ENCODE measurements at regions not wholly inside any gene's neighbourhood (a gene's known extent, or its start where the extent isn't known, plus 50 kb on each side); places are given as distances from the start of the nearest gene placed in this dataset.

DNA sequence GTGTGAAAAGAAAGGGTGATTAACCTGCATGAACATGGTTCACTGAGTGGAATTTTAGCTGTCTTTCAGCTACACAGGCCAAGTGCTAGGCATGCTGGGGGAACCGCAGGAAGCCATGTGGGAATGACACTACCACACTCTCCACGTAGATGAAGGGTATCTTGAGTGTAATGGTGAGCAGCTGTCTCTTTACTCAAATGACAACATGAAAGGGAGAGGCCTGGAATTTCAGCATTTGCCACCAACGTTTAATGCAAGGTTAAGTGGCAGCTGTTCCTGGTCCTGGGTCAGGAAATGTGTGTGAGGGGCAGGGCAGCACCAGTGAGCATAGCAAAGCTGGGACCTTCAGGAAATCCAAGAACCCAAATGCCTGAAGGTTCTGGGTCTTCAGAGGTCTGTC is 588.4 kb downstream of the SLC4A3 start:
- H3K27me3 ChIP-seq (ENCODE audit: control insufficient read depth, insufficient read depth, low read length), result no peaks in the 10 kb centered on the region
- no peak overlapping the region for H3K4me3 ChIP-seq (ENCODE audit: low read depth, low read length)
- no peak overlapping the region for H3K9ac ChIP-seq (ENCODE audit: low read depth, low read length)
- no peaks in the 10 kb centered on the region for H3K9me3 ChIP-seq (ENCODE audit: control insufficient read depth, insufficient read depth, low read length)
- H3K4me1 ChIP-seq (ENCODE audit: control insufficient read depth, insufficient read depth, low read length), result peaks cover 20% of the 10 kb centered on the region
- H3K36me3 ChIP-seq (ENCODE audit: control insufficient read depth, insufficient read depth, low read length), result no peaks in the 10 kb centered on the region
- no peak overlapping the region for H3K27ac ChIP-seq (ENCODE audit: low read depth, low read length)

- Histone ChIP-seq H3K9ac (ENCODE audit: low read depth, low read length) (no peak overlapping the region), H3K27ac (ENCODE audit: low read depth, low read length) (no peak overlapping the region), H3K9me3 (ENCODE audit: control insufficient read depth, insufficient read depth, low read length) (no peaks in the 10 kb centered on the region), H3K4me3 (ENCODE audit: low read depth, low read length) (no peak overlapping the region), H3K4me1 (ENCODE audit: control insufficient read depth, insufficient read depth, low read length) (peaks cover 14% of the 10 kb centered on the region), H3K36me3 (ENCODE audit: control insufficient read depth, insufficient read depth, low read length) (no peaks in the 10 kb centered on the region), H3K27me3 (ENCODE audit: control insufficient read depth, insufficient read depth, low read length) (no peaks in the 10 kb centered on the region)
Measured at GRCh38 chr2:220219371-220219770, 591.9 kb downstream of the SLC4A3 start.

GRCh38 chr2:220220009-220220408 is 592.6 kb downstream of the SLC4A3 start:
- no peak overlapping the region for H3K27ac ChIP-seq (ENCODE audit: low read depth, low read length)
- no peaks in the 10 kb centered on the region for H3K27me3 ChIP-seq (ENCODE audit: control insufficient read depth, insufficient read depth, low read length)
- H3K9me3 ChIP-seq (ENCODE audit: control insufficient read depth, insufficient read depth, low read length), result no peaks in the 10 kb centered on the region
- no peak overlapping the region for H3K9ac ChIP-seq (ENCODE audit: low read depth, low read length)
- no peak overlapping the region for H3K4me3 ChIP-seq (ENCODE audit: low read depth, low read length)
- H3K4me1 ChIP-seq (ENCODE audit: control insufficient read depth, insufficient read depth, low read length), result peaks cover 14% of the 10 kb centered on the region
- no peaks in the 10 kb centered on the region for H3K36me3 ChIP-seq (ENCODE audit: control insufficient read depth, insufficient read depth, low read length)

DNA sequence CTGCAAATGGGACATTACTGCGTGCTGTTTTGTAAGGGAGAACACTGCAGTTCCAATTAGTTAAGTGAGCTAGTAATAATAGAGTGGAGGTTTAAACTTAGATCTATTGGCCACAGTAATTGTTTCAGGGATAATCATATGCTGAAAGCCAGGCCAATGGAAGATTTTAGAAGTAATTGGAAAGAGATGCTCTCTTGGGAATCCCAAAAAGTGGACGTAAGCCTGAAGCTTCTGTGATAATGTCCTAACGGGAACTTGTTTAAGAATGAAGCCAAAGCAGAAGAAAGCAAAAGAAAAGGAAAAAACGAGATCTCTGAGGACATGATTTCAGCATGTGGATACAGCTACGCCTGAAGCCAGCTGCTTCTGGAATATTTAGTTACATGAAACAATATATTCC is 594.6 kb downstream of the SLC4A3 start:
- H3K9me3 ChIP-seq (ENCODE audit: control insufficient read depth, insufficient read depth, low read length), result no peaks in the 10 kb centered on the region
- H3K4me3 ChIP-seq (ENCODE audit: low read depth, low read length), result no peak overlapping the region
- H3K27me3 ChIP-seq (ENCODE audit: control insufficient read depth, insufficient read depth, low read length), result no peaks in the 10 kb centered on the region
- H3K27ac ChIP-seq (ENCODE audit: low read depth, low read length), result no peak overlapping the region
- H3K36me3 ChIP-seq (ENCODE audit: control insufficient read depth, insufficient read depth, low read length), result no peaks in the 10 kb centered on the region
- peaks cover 14% of the 10 kb centered on the region for H3K4me1 ChIP-seq (ENCODE audit: control insufficient read depth, insufficient read depth, low read length)
- H3K9ac ChIP-seq (ENCODE audit: low read depth, low read length), result no peak overlapping the region

DNA sequence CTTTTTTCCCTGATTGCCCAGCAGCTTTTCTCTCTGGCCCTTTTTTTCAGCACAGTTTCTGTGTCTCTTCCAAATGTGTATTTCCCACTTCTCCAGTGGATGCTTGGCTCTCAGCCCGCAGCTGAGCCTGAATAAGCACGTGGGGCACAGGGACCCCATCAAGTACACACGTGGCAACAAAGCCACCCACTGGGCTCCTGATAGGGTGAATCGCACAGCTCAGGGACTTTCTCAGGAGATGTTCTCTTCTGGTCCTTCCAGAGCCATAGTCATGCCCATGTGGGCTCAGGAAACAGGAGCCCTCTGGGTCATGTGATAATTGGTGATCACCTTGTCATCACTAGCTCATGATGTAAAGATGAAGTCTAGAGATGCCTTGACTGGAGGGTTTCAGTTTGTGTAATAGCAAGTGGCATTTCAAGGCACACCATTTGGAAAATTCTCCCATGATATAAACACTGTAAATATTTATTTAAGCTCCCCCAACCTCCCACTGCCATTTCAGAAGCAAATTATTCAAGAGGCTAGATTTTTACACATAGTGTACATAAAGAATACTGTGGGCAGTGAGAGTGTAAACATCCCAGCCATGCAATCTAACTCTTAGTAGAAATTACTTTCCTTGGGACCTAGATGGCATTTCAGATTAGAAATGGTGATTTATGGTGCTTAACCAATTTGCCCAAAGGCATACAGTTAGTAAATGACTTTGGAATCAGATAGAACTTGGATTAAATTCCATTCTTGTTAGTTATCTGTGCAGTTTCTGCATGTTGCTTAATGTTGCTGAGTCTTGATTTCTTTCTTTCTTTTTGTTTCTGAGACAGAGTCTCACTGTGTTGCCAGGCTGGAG is 597.5 kb downstream of the SLC4A3 start:
- no peak overlapping the region for H3K4me3 ChIP-seq (ENCODE audit: low read depth, low read length)
- H3K36me3 ChIP-seq (ENCODE audit: control insufficient read depth, insufficient read depth, low read length), result no peaks in the 10 kb centered on the region
- no peaks in the 10 kb centered on the region for H3K9me3 ChIP-seq (ENCODE audit: control insufficient read depth, insufficient read depth, low read length)
- no peak overlapping the region for H3K9ac ChIP-seq (ENCODE audit: low read depth, low read length)
- H3K4me1 ChIP-seq (ENCODE audit: control insufficient read depth, insufficient read depth, low read length), result peaks cover 11% of the 10 kb centered on the region
- H3K27me3 ChIP-seq (ENCODE audit: control insufficient read depth, insufficient read depth, low read length), result no peaks in the 10 kb centered on the region
- no peak overlapping the region for H3K27ac ChIP-seq (ENCODE audit: low read depth, low read length)

DNA sequence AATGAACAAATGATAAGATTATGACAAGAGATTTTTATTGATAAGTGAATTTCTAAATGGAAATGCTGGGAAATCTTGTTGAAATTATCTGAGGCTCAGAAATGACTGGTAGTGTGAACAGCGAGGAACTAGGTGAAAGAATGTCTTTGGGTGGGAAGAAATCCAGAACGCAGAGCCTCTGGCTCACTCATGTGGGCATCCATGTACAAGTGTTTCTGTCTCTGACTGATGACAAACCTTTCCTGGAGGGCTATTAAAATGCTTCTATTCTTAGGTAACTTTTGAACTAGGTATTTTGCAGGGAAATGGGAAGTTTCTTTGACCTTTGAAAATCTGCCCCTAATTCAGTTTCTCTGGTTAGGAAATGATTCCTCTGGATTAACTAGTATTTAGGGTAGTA is 598.6 kb downstream of the SLC4A3 start:
- Histone ChIP-seq H3K4me3 (ENCODE audit: low read depth, low read length) (no peak overlapping the region), H3K36me3 (ENCODE audit: control insufficient read depth, insufficient read depth, low read length) (no peaks in the 10 kb centered on the region), H3K27me3 (ENCODE audit: control insufficient read depth, insufficient read depth, low read length) (no peaks in the 10 kb centered on the region), H3K9ac (ENCODE audit: low read depth, low read length) (no peak overlapping the region), H3K4me1 (ENCODE audit: control insufficient read depth, insufficient read depth, low read length) (no peaks in the 10 kb centered on the region), H3K27ac (ENCODE audit: low read depth, low read length) (no peak overlapping the region), H3K9me3 (ENCODE audit: control insufficient read depth, insufficient read depth, low read length) (no peaks in the 10 kb centered on the region)

DNA sequence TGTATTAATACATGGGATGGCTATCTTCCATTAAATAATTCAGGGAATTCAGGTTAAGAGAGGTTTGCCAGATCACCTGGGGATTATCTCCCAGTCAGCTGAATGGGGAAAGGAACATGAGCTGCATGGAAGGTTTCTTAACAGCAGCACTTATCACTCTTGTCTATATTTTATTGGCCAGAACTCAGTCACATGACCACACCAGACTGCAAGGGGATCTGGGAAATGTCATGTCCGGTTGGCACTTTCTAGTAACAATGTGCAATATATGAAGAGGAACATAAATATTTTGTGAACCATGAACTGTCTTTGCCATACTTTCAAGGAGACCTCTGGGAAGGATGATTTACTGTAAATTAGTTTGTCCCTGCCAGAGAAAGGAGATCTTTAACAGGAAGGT is 599.1 kb downstream of the SLC4A3 start:
- Histone ChIP-seq H3K27ac (ENCODE audit: low read depth, low read length) (no peak overlapping the region), H3K9me3 (ENCODE audit: control insufficient read depth, insufficient read depth, low read length) (no peaks in the 10 kb centered on the region), H3K9ac (ENCODE audit: low read depth, low read length) (no peak overlapping the region), H3K27me3 (ENCODE audit: control insufficient read depth, insufficient read depth, low read length) (no peaks in the 10 kb centered on the region), H3K36me3 (ENCODE audit: control insufficient read depth, insufficient read depth, low read length) (no peaks in the 10 kb centered on the region), H3K4me3 (ENCODE audit: low read depth, low read length) (no peak overlapping the region), H3K4me1 (ENCODE audit: control insufficient read depth, insufficient read depth, low read length) (no peaks in the 10 kb centered on the region)

DNA sequence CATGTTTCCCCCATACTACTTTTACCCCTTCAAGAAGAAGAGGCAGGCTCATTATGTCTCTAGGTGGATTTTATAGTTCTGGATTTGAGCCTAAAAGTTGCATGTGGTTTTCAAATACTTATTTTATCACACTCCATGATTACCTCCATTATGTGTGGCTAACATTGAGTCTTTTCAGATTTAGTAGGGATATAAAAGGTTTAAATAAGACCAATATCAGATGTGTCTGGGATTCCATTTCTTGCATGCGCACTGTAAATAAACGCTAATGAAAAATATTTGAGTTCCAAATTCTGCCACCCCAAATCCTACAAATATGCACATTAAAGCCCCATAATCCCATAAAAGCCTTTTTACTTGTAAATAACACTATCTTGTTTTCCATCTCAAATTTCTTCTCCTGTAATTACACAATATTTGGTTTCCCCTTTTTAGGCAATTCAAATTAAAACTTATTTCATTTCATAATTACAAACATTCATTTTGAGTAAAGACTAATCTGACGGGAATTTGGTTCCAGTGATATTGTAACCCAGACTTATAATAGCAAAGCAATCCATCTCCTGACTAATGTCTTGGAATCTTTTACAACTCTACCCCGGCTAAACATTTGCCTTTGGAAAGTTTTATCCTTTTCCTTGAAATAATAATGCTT is 600.0 kb downstream of the SLC4A3 start:
- H3K36me3 ChIP-seq (ENCODE audit: control insufficient read depth, insufficient read depth, low read length), result no peaks in the 10 kb centered on the region
- H3K27me3 ChIP-seq (ENCODE audit: control insufficient read depth, insufficient read depth, low read length), result no peaks in the 10 kb centered on the region
- H3K9ac ChIP-seq (ENCODE audit: low read depth, low read length), result no peak overlapping the region
- no peak overlapping the region for H3K4me3 ChIP-seq (ENCODE audit: low read depth, low read length)
- no peak overlapping the region for H3K27ac ChIP-seq (ENCODE audit: low read depth, low read length)
- no peaks in the 10 kb centered on the region for H3K4me1 ChIP-seq (ENCODE audit: control insufficient read depth, insufficient read depth, low read length)
- no peaks in the 10 kb centered on the region for H3K9me3 ChIP-seq (ENCODE audit: control insufficient read depth, insufficient read depth, low read length)

GRCh38 chr2:220228310-220229006 is 601.0 kb downstream of the SLC4A3 start:
- H3K9me3 ChIP-seq (ENCODE audit: control insufficient read depth, insufficient read depth, low read length), result no peaks in the 10 kb centered on the region
- no peak overlapping the region for H3K9ac ChIP-seq (ENCODE audit: low read depth, low read length)
- H3K27ac ChIP-seq (ENCODE audit: low read depth, low read length), result no peak overlapping the region
- no peak overlapping the region for H3K4me3 ChIP-seq (ENCODE audit: low read depth, low read length)
- H3K4me1 ChIP-seq (ENCODE audit: control insufficient read depth, insufficient read depth, low read length), result no peaks in the 10 kb centered on the region
- no peaks in the 10 kb centered on the region for H3K27me3 ChIP-seq (ENCODE audit: control insufficient read depth, insufficient read depth, low read length)
- H3K36me3 ChIP-seq (ENCODE audit: control insufficient read depth, insufficient read depth, low read length), result no peaks in the 10 kb centered on the region

DNA sequence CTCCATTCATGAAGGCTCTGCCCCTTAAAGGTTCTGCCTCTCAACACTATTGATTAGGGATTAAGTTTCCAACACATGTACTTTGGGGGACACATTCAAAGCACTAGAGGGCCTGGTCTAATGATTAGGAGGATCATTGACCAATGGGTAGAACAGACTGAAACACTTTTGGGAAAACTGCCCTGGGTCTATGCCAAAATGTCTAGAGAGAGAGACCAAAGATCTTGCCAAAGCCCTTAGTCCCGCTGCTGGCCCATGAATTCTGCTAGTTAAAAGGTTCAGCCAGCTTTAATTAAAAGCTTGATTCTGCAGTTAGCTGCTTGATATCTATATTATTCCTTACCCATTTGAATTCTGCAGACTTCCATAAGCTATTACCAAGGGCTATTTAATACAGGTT is 613.2 kb downstream of the SLC4A3 start:
- no peaks in the 10 kb centered on the region for H3K9me3 ChIP-seq (ENCODE audit: control insufficient read depth, insufficient read depth, low read length)
- no peaks in the 10 kb centered on the region for H3K36me3 ChIP-seq (ENCODE audit: control insufficient read depth, insufficient read depth, low read length)
- no peak overlapping the region for H3K27ac ChIP-seq (ENCODE audit: low read depth, low read length)
- no peak overlapping the region for H3K9ac ChIP-seq (ENCODE audit: low read depth, low read length)
- no peaks in the 10 kb centered on the region for H3K27me3 ChIP-seq (ENCODE audit: control insufficient read depth, insufficient read depth, low read length)
- H3K4me3 ChIP-seq (ENCODE audit: low read depth, low read length), result no peak overlapping the region
- H3K4me1 ChIP-seq (ENCODE audit: control insufficient read depth, insufficient read depth, low read length), result no peaks in the 10 kb centered on the region

GRCh38 chr2:220241423-220241822 is 614.0 kb downstream of the SLC4A3 start:
- H3K27me3 ChIP-seq (ENCODE audit: control insufficient read depth, insufficient read depth, low read length), result no peaks in the 10 kb centered on the region
- H3K4me1 ChIP-seq (ENCODE audit: control insufficient read depth, insufficient read depth, low read length), result no peaks in the 10 kb centered on the region
- no peaks in the 10 kb centered on the region for H3K9me3 ChIP-seq (ENCODE audit: control insufficient read depth, insufficient read depth, low read length)
- H3K9ac ChIP-seq (ENCODE audit: low read depth, low read length), result no peak overlapping the region
- H3K36me3 ChIP-seq (ENCODE audit: control insufficient read depth, insufficient read depth, low read length), result no peaks in the 10 kb centered on the region
- H3K27ac ChIP-seq (ENCODE audit: low read depth, low read length), result no peak overlapping the region
- no peak overlapping the region for H3K4me3 ChIP-seq (ENCODE audit: low read depth, low read length)

Data from HUES48 (cell line).